ENCODE measurements at regions not wholly inside any gene's neighbourhood (a gene's known extent, or its start where the extent isn't known, plus 50 kb on each side); places are given as distances from the start of the nearest gene placed in this dataset.
"Not testable (repeated sequence)": the region's sequence is repeated elsewhere in the genome, so short reads cannot be mapped to it uniquely, and the experiment has no call there.

GRCh38 chr11:127943763-127944162, 643.6 kb downstream of the ETS1 start:
- H3K27me3 ChIP-seq (ENCODE audit: control insufficient read depth in 3 of 3, insufficient read depth in 3 of 3, low read length in 2 of 3) = no peaks in the 10 kb centered on the region
- no peaks in the 10 kb centered on the region for H3K36me3 ChIP-seq (ENCODE audit: control insufficient read depth in 4 of 4, insufficient read depth in 4 of 4, low read length in 4 of 4)
- 66 to 78% methylated on average over 4 of the region's 4 CpGs for WGBS, 2 donors
- no peak overlapping the region for H3K27ac ChIP-seq (ENCODE audit: low read depth in 1 of 2, low read length in 1 of 2)
- no peak for DNase-seq
- H3K4me1 ChIP-seq (ENCODE audit: control insufficient read depth in 5 of 5, insufficient read depth in 5 of 5, low read length in 5 of 5) = no peaks in the 10 kb centered on the region
- ATAC-seq (ENCODE audit: insufficient read depth, low FRiP score) = no peak
- H3K4me3 ChIP-seq = no peak overlapping the region
- H3K9me3 ChIP-seq (ENCODE audit: control insufficient read depth in 4 of 4, insufficient read depth in 3 of 4, low read length in 3 of 4) = no peaks in the 10 kb centered on the region
- TF ChIP-seq CTCF (IDR thresholded peaks at IDR 0.05; ENCODE audit: control extremely low read depth, extremely low read depth) = no peak
- H3K9ac ChIP-seq (ENCODE audit: insufficient read depth in 1 of 2, low read length in 2 of 2) = no peak overlapping the region

DNA sequence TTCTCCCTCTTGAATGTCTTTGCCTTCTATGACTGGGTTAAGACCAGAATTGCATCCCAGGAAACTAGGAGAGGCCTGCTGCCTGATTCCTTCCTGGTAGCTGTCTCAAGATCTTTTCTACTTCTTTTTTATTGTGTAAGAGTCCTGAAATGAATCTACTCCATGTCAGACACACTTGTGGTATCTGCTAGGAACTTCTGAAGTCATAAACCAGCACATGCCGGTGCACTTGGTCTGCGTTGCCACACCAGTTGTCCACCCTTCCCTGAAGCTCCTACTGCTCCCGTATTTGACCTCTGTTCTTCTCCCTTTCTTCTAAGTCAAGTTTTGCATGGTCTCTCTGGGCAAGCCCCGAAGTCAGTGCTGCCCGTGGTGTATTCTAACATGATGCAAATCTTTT, 644.2 kb downstream of the ETS1 start:
- ATAC-seq (ENCODE audit: insufficient read depth, low FRiP score) = no peak
- no peak for TF ChIP-seq CTCF (IDR thresholded peaks at IDR 0.05; ENCODE audit: control extremely low read depth, extremely low read depth)
- WGBS, 2 donors = 85 to 98% methylated on average over 5 of the region's 5 CpGs

GRCh38 chr11:127941554-127941953, 645.8 kb downstream of the ETS1 start:
- not testable (repeated sequence) for H3K4me1 ChIP-seq (ENCODE audit: control insufficient read depth in 5 of 5, insufficient read depth in 5 of 5, low read length in 5 of 5); H3K27me3 ChIP-seq (ENCODE audit: control insufficient read depth in 3 of 3, insufficient read depth in 3 of 3, low read length in 2 of 3); H3K4me3 ChIP-seq; H3K36me3 ChIP-seq (ENCODE audit: control insufficient read depth in 4 of 4, insufficient read depth in 4 of 4, low read length in 4 of 4); H3K9ac ChIP-seq (ENCODE audit: insufficient read depth in 1 of 2, low read length in 2 of 2); DNase-seq; H3K9me3 ChIP-seq (ENCODE audit: control insufficient read depth in 4 of 4, insufficient read depth in 3 of 4, low read length in 3 of 4); H3K27ac ChIP-seq (ENCODE audit: low read depth in 1 of 2, low read length in 1 of 2); ATAC-seq (ENCODE audit: insufficient read depth, low FRiP score)
- WGBS, 2 donors = 93 to 95% methylated on average over 17 of the region's 17 CpGs

More for the DNA sequence above, 644.2 kb downstream of the ETS1 start:
- Histone ChIP-seq H3K36me3 (ENCODE audit: control insufficient read depth in 4 of 4, insufficient read depth in 4 of 4, low read length in 4 of 4) (no peaks in the 10 kb centered on the region), H3K4me3 (no peak overlapping the region), H3K9ac (ENCODE audit: insufficient read depth in 1 of 2, low read length in 2 of 2) (no peak overlapping the region), H3K27ac (ENCODE audit: low read depth in 1 of 2, low read length in 1 of 2) (no peak overlapping the region), H3K27me3 (ENCODE audit: control insufficient read depth in 3 of 3, insufficient read depth in 3 of 3, low read length in 2 of 3) (no peaks in the 10 kb centered on the region), H3K9me3 (ENCODE audit: control insufficient read depth in 4 of 4, insufficient read depth in 3 of 4, low read length in 3 of 4) (no peaks in the 10 kb centered on the region), H3K4me1 (ENCODE audit: control insufficient read depth in 5 of 5, insufficient read depth in 5 of 5, low read length in 5 of 5) (no peaks in the 10 kb centered on the region)
- DNase-seq = no peak

DNA sequence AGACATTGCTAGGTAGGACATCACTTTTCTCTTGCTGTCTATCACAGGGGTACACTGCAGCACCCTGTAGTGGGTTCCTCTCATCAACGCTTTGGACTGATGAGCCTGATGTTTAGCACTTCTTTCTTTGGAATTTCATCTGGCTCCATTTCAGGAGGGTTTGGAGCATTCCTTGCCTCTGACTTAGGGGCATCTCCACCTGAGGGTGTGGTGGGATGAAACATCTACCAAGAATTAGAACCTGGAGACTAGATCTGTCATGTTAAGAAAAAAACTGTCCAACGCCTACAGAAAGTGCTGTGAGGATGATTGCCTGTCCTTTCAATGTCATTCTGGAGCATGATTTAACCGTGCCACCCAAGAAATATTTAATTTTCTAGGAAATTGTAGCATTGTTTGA, 648.4 kb downstream of the ETS1 start:
- H3K36me3 ChIP-seq (ENCODE audit: control insufficient read depth in 4 of 4, insufficient read depth in 4 of 4, low read length in 4 of 4) = no peaks in the 10 kb centered on the region
- H3K9me3 ChIP-seq (ENCODE audit: control insufficient read depth in 4 of 4, insufficient read depth in 3 of 4, low read length in 3 of 4) = no peaks in the 10 kb centered on the region
- no peak overlapping the region for H3K27ac ChIP-seq (ENCODE audit: low read depth in 1 of 2, low read length in 1 of 2)
- H3K4me1 ChIP-seq (ENCODE audit: control insufficient read depth in 5 of 5, insufficient read depth in 5 of 5, low read length in 5 of 5) = no peaks in the 10 kb centered on the region
- no peak for TF ChIP-seq CTCF (IDR thresholded peaks at IDR 0.05; ENCODE audit: control extremely low read depth, extremely low read depth)
- 83 to 90% methylated on average over 3 of the region's 3 CpGs for WGBS, 2 donors
- no peak overlapping the region for H3K9ac ChIP-seq (ENCODE audit: insufficient read depth in 1 of 2, low read length in 2 of 2)
- no peak overlapping the region for H3K4me3 ChIP-seq
- DNase-seq = no peak
- H3K27me3 ChIP-seq (ENCODE audit: control insufficient read depth in 3 of 3, insufficient read depth in 3 of 3, low read length in 2 of 3) = no peaks in the 10 kb centered on the region
- ATAC-seq (ENCODE audit: insufficient read depth, low FRiP score) = no peak
